GM21423 (cell line): ENCODE measurements at regions not wholly inside any gene's neighbourhood (a gene's known extent, or its start where the extent isn't known, plus 50 kb on each side); places are given as distances from the start of the nearest gene placed in this dataset.

Experiments used
- ATAC-seq: cut with Tn5 transposase; IDR thresholded peaks from one replicate; pipeline ENCODE4 v1.9.1; 2021; ENCODE audit warnings: mild to moderate bottlenecking, moderate library complexity; ENCODE audit not compliant: unreplicated experiment

DNA sequence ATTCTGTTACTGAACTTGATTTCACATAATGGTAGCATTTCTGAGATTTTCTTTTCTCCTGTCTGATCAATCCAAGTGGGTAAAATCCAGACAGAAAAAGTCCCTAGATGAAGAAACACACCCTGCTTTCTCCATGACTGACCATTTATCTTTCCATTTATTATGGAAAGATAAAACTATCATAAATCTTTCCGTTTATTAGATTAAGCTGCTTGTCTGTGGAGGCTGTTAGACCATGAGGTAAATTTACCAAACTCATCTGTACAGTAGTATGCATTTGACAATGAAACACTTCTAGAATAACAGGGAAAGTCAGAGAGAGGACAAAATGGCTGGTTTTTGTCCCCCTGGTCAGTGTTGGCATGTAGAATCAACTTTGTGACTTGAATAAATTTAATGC is 491.2 kb upstream of the SEMA6A start:
- no peak for ATAC-seq

- ATAC-seq = no peak
These were observed 490.5 kb upstream of the SEMA6A start for GRCh38 chr5:117065161-117065560.

DNA sequence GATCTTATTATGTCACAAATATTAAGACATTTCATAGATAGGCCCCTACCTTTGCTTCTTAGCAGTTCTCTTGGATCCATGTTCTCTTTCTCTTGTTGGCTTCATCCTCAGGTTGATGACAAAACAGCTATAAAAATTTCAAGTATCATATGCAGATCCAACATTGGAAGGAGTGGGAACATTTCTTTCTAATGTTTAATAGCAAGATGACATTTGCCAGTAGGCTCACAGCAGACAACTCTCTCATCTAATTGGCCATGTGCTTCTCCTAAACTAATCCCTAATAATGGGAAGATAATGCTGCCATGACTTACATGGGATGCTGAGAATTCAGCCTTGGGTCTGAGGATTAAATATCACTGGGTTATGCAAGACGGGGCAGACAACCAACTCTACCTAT is 485.5 kb upstream of the SEMA6A start:
- ATAC-seq = no peak

GRCh38 chr5:117058740-117059139 is 484.1 kb upstream of the SEMA6A start:
- no peak for ATAC-seq

GRCh38 chr5:117055517-117055916 is 480.9 kb upstream of the SEMA6A start:
- ATAC-seq = no peak

DNA sequence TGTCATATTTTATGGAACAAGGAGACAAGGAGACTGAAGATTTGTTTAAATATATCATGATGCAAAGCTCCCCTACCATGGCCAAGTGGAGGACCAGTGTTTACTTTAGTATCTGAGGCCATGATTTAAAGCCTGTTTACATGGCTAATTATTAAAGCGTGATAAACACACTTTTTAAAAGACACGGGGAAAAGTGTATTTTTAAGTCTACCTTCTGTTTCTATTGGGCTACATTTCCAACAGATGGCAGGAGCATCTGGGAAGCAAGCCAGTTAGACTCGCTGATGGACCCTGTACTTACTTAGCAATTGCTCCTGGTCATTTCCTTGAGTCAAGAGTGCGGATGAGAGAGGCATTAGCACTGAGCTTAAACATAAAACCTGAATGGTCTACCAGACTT is 480.3 kb upstream of the SEMA6A start:
- ATAC-seq = no peak

DNA sequence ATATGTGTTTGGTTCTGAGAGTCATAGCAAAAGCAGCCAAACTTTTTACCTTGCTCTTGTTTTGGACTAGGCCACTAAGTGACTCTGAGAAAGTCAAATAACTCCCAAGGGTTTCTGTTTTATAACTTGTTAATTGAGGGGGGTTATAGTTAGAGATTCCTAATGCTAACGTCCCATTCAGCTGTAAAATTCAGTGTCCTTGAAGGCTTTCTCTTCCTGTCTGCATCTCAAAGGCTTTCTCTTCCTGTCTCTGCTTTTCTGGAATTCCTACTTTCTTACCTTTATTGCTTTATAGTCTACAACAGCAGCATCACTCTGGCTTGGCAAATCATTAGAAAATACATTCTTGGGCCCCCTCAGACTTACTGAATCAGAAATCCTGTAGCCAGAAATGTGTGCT is 479.5 kb upstream of the SEMA6A start:
- ATAC-seq = no peak

GRCh38 chr5:117041926-117042595 is 467.4 kb upstream of the SEMA6A start:
- no peak for ATAC-seq

GRCh38 chr5:117039035-117039434 is 464.4 kb upstream of the SEMA6A start:
- ATAC-seq = no peak

- ATAC-seq = no peak
These were observed 452.8 kb upstream of the SEMA6A start for GRCh38 chr5:117027384-117027783.

DNA sequence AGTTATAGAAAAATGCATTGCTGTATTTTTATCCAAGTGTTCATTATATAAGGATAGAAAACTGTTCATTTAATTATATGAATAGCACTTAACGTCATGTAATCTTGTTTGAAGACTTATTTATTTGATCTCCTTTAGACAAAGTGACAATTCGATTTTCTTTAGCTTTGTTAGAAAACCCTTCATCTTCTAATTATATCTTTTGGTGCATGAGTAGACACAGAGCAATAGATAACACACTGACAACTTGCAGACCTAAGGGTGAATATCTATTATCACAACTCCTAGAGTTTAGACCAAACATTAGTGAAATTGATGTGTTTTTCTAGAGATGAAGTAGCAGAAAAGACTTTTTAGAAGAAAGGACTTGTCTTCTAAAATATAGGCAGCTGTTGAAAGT is 446.4 kb upstream of the SEMA6A start:
- no peak for ATAC-seq

GRCh38 chr5:117013280-117013877 is 438.8 kb upstream of the SEMA6A start:
- ATAC-seq = no peak

- ATAC-seq = no peak
These were observed 436.0 kb upstream of the SEMA6A start for GRCh38 chr5:117010574-117010973.

GRCh38 chr5:116998024-116998423 is 423.4 kb upstream of the SEMA6A start:
- no peak for ATAC-seq

DNA sequence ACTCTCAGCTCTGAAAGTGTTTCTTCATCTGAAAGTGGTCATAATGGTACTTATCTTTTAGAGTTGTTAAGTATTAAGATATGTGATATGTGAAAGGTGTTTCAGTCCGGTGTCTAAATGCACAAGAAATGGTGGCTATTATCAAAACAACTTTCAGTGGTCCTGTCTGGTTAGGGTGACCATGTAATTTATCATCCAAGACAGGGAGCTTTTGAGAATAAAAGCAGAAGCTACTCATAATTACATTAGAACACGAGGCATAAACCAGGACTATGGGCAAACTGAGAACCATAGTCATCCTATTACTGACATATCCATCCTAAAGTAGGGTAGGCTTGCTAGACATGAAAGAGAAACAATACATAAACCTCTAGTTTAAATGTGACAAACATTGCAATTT is 418.1 kb upstream of the SEMA6A start:
- no peak for ATAC-seq

- ATAC-seq = no peak
These were observed 415.4 kb upstream of the SEMA6A start for GRCh38 chr5:116989995-116990394.

DNA sequence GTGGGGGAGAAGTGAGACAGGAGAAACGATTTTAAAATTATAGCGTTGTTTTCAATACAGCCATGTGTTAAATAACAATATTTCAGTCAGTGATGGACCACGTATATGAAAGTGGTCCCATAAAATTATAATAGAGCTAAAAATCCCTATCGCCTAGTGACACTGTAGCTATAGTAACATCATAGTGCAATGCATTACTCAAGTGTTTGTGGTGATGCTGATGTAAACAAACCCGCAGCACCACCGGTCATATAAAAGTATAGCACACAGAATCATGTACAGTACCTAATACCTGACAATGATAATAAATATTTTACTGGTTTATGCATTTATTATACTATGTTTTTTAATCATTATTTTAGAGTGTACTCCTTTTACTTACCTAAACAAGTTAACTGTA is 407.4 kb upstream of the SEMA6A start:
- no peak for ATAC-seq

GRCh38 chr5:116980581-116980980 is 406.0 kb upstream of the SEMA6A start:
- ATAC-seq = no peak

GRCh38 chr5:116976767-116977166 is 402.1 kb upstream of the SEMA6A start:
- no peak for ATAC-seq

GRCh38 chr5:116971131-116971530 is 396.5 kb upstream of the SEMA6A start:
- ATAC-seq = no peak

DNA sequence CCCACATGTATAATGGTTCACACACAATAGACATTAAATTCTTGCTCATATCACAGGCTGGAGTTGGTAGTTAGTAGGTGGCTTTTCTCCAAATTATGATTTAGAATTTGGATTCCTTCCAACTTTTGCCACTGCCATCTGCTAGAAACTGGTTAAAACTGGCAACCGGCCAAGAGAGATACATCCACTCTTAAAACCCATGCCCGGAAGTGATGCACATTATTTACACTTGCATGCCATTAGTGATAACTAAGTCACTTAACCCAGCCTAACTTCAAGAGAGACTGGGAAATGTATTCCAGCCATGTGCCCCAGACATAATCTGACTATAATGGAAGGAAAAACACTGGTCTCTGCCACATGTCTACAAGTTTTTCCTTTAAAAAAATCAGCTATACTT is 395.7 kb upstream of the SEMA6A start:
- no peak for ATAC-seq

GRCh38 chr5:116964438-116964837 is 389.8 kb upstream of the SEMA6A start:
- ATAC-seq = no peak

DNA sequence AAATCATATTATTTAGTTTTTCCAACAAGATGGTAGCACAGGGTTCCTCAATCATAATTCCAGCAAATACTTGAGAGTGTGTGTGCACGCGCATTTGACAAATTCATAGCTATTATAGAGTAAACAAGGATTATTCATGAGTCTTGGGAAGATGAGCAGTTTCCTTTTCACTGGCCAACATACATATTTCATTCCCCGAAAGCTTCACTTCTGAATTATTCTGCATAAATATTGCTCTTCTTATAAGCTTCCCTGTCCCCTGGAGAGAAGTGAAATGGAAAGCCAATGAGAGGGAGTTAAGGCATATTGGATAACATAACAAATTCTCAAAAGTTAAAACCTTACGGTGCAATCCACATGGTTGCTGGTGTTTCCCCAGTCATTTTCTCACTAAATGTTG is 386.4 kb upstream of the SEMA6A start:
- ATAC-seq = no peak
